ENCODE measurements at regions not wholly inside any gene's neighbourhood (a gene's known extent, or its start where the extent isn't known, plus 50 kb on each side); places are given as distances from the start of the nearest gene placed in this dataset.

GRCh38 chr4:116598980-116599789 is 486.2 kb downstream of the TRAM1L1 start:
- TF ChIP-seq, protein P1, sequence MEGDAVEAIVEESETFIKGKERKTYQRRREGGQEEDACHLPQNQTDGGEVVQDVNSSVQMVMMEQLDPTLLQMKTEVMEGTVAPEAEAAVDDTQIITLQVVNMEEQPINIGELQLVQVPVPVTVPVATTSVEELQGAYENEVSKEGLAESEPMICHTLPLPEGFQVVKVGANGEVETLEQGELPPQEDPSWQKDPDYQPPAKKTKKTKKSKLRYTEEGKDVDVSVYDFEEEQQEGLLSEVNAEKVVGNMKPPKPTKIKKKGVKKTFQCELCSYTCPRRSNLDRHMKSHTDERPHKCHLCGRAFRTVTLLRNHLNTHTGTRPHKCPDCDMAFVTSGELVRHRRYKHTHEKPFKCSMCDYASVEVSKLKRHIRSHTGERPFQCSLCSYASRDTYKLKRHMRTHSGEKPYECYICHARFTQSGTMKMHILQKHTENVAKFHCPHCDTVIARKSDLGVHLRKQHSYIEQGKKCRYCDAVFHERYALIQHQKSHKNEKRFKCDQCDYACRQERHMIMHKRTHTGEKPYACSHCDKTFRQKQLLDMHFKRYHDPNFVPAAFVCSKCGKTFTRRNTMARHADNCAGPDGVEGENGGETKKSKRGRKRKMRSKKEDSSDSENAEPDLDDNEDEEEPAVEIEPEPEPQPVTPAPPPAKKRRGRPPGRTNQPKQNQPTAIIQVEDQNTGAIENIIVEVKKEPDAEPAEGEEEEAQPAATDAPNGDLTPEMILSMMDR (IDR thresholded peaks at IDR 0.05), result no peak
- TF ChIP-seq ZFX (IDR thresholded peaks at IDR 0.05; ENCODE audit: borderline replicate concordance), result no peak

Data from 22Rv1 (cell line).